Liver (tissue), 8 donors: ENCODE measurements at regions not wholly inside any gene's neighbourhood (a gene's known extent, or its start where the extent isn't known, plus 50 kb on each side); places are given as distances from the start of the nearest gene placed in this dataset.

Source experiments
- DNase-seq: peaks from one replicate; pipeline ENCODE4 v3.0.0-alpha.2; 2017; ENCODE audit warnings: low spot score
- H3K27ac ChIP-seq, 2 donors: one replicate each; pipeline ENCODE4 v1.7.0; 2013; ENCODE audit warnings: inconsistent platforms in 2 of 2, low read length in 2 of 2, control low read depth in 1 of 2, low read depth in 1 of 2, mild to moderate bottlenecking in 1 of 2
- H3K27me3 ChIP-seq, 4 donors: one replicate each; pipeline versions ENCODE4 v1.6.1 to v1.7.0; 2013; ENCODE audit warnings: low read length in 3 of 4, inconsistent platforms in 1 of 4, mild to moderate bottlenecking in 1 of 4, moderate library complexity in 1 of 4; ENCODE audit not compliant: control insufficient read depth in 4 of 4, insufficient read depth in 4 of 4
- H3K36me3 ChIP-seq, 4 donors: one replicate each; pipeline versions ENCODE4 v1.6.1 to v1.7.0; 2013; ENCODE audit warnings: low read length in 3 of 4, mild to moderate bottlenecking in 3 of 4, low read depth in 1 of 4, moderate library complexity in 1 of 4; ENCODE audit not compliant: control insufficient read depth in 4 of 4, insufficient read depth in 3 of 4
- H3K4me1 ChIP-seq, 4 donors: one replicate each; pipeline versions ENCODE4 v1.6.1 to v1.7.0; 2013; ENCODE audit warnings: low read length in 3 of 4, mild to moderate bottlenecking in 3 of 4, moderate library complexity in 1 of 4; ENCODE audit not compliant: control insufficient read depth in 4 of 4, insufficient read depth in 4 of 4
- H3K4me3 ChIP-seq, 3 donors: one replicate each; pipeline versions ENCODE4 v1.6.1 to v1.7.0; 2013; ENCODE audit warnings: low read length in 3 of 3, control low read depth in 1 of 3, low read depth in 1 of 3, mild to moderate bottlenecking in 1 of 3
- H3K9ac ChIP-seq, 2 donors: one replicate each; pipeline ENCODE4 v1.7.0; 2013; ENCODE audit warnings: low read length in 2 of 2, mild to moderate bottlenecking in 2 of 2, moderate library complexity in 2 of 2, control low read depth in 1 of 2, low read depth in 1 of 2
- H3K9me3 ChIP-seq, 4 donors: one replicate each; pipeline versions ENCODE4 v1.6.1 to v1.7.0; 2013; ENCODE audit warnings: low read length in 3 of 4; ENCODE audit not compliant: control insufficient read depth in 4 of 4
- ATF3 ChIP-seq: IDR thresholded peaks from 2 replicates; pipeline ENCODE4 v1.6.1; 2016; ENCODE audit warnings: antibody characterized with exemption
- CTCF ChIP-seq: fragments of 150-350 bp; IDR thresholded peaks from 2 replicates; pipeline ENCODE4 v1.5.1; 2017; ENCODE audit warnings: improper control_type of control experiment, low read depth, low read length; ENCODE audit not compliant: missing input control
- EGR1 ChIP-seq, 2 donors: IDR thresholded peaks; 2 replicates each; pipeline ENCODE4 v1.6.1; 2016 to 2018; ENCODE audit warnings: antibody characterized with exemption in 2 of 2, low read depth in 2 of 2
- GABPA ChIP-seq, 2 donors: IDR thresholded peaks in 1 of 2; conservative IDR thresholded peaks in 1 of 2; 2 replicates each; pipeline ENCODE4 v1.6.1; 2016; ENCODE audit warnings: antibody characterized with exemption in 2 of 2, mild to moderate bottlenecking in 1 of 2, moderate library complexity in 1 of 2
- HNF4A ChIP-seq, 2 donors: conservative IDR thresholded peaks; 2 replicates each; pipeline ENCODE4 v1.6.1; 2016; ENCODE audit warnings: antibody characterized with exemption in 2 of 2, mild to moderate bottlenecking in 2 of 2
- HNF4G ChIP-seq: IDR thresholded peaks from 2 replicates; pipeline ENCODE4 v1.6.1; 2016; ENCODE audit warnings: antibody characterized with exemption
- MAX ChIP-seq: IDR thresholded peaks from 2 replicates; pipeline ENCODE4 v1.6.1; 2016; ENCODE audit warnings: antibody characterized with exemption
- NR2F2 ChIP-seq: IDR thresholded peaks from 2 replicates; pipeline ENCODE4 v1.6.1; 2016; ENCODE audit warnings: antibody characterized with exemption
- RAD21 ChIP-seq, 2 donors: IDR thresholded peaks; 2 replicates each; pipeline ENCODE4 v1.6.1; 2016; ENCODE audit warnings: antibody characterized with exemption in 2 of 2, mild to moderate bottlenecking in 2 of 2
- REST ChIP-seq: IDR thresholded peaks from 2 replicates; pipeline ENCODE4 v1.6.1; 2016; ENCODE audit warnings: antibody characterized with exemption, mild to moderate bottlenecking
- RXRA ChIP-seq, 2 donors: IDR thresholded peaks; 2 replicates each; pipeline ENCODE4 v1.6.1; 2017 to 2018; ENCODE audit warnings: antibody characterized with exemption in 2 of 2, mild to moderate bottlenecking in 1 of 2
- SP1 ChIP-seq: IDR thresholded peaks from 2 replicates; pipeline ENCODE4 v1.6.1; 2018; ENCODE audit warnings: antibody characterized with exemption, mild to moderate bottlenecking
- TAF1 ChIP-seq: conservative IDR thresholded peaks from 2 replicates; pipeline ENCODE4 v1.6.1; 2016; ENCODE audit warnings: antibody characterized with exemption, mild to moderate bottlenecking
- YY1 ChIP-seq: IDR thresholded peaks from 2 replicates; pipeline ENCODE4 v1.6.1; 2016; ENCODE audit warnings: antibody characterized with exemption, mild to moderate bottlenecking
- ZBTB33 ChIP-seq: IDR thresholded peaks from 2 replicates; pipeline ENCODE4 v1.6.1; 2016; ENCODE audit warnings: antibody characterized with exemption
- WGBS: extraction: QIAGEN DNeasy Blood & Tissue Kit; methylation state at CpG from one replicate; pipeline ENCODE4 v1.1.7; 2013; 5-methylcytosine and 5-hydroxymethylcytosine counted together
- donor health status: healthy.
- donor health status: healthy.
- donor health status: healthy.
- donor health status: healthy.
- donor health status: healthy.

- H3K27ac ChIP-seq = no peak overlapping the region
- H3K36me3 ChIP-seq = no peaks in the 10 kb centered on the region
- TF ChIP-seq TAF1 = no peak
- TF ChIP-seq EGR1 (IDR thresholded peaks at IDR 0.05; ENCODE audit: low read depth in 2 of 2) = no peak
- TF ChIP-seq REST = no peak
- TF ChIP-seq RXRA (IDR thresholded peaks at IDR 0.05) = no peak
- TF ChIP-seq NR2F2 = no peak
- no peak for TF ChIP-seq HNF4A (conservative IDR thresholded peaks at IDR 0.05)
- TF ChIP-seq MAX = no peak
- no peak for TF ChIP-seq ZBTB33
- TF ChIP-seq ATF3 = no peak
- no peak for TF ChIP-seq CTCF
- no peak for TF ChIP-seq SP1
- no peak for TF ChIP-seq RAD21 (IDR thresholded peaks at IDR 0.05)
- TF ChIP-seq GABPA (IDR thresholded peaks at IDR 0.05 in 1 of 2, conservative IDR thresholded peaks at IDR 0.05 in 1 of 2) = no peak
- no peak for TF ChIP-seq HNF4G
- H3K4me3 ChIP-seq = no peak overlapping the region
- DNase-seq = no peak
- H3K4me1 ChIP-seq = no peaks in the 10 kb centered on the region
- no peaks in the 10 kb centered on the region for H3K27me3 ChIP-seq
- no peaks in the 10 kb centered on the region for H3K9me3 ChIP-seq
- no peak overlapping the region for H3K9ac ChIP-seq
- 91% methylated on average over 2 of the region's 2 CpGs for WGBS
Observed at GRCh38 chr5:122699201-122699600, 75.7 kb upstream of the SNX2 start.

- Histone ChIP-seq H3K27ac (no peak overlapping the region), H3K27me3 (no peaks in the 10 kb centered on the region)
- 84% methylated on average over 8 of the region's 8 CpGs for WGBS
- TF ChIP-seq SP1 = no peak
- no peak for TF ChIP-seq GABPA (IDR thresholded peaks at IDR 0.05 in 1 of 2, conservative IDR thresholded peaks at IDR 0.05 in 1 of 2)
- TF ChIP-seq YY1 = no peak
- no peak for TF ChIP-seq RAD21 (IDR thresholded peaks at IDR 0.05)
- TF ChIP-seq ATF3 = no peak
- TF ChIP-seq NR2F2 = no peak
- no peak for TF ChIP-seq REST
- TF ChIP-seq CTCF = no peak
Observed at GRCh38 chr5:122701640-122702523, 73.0 kb upstream of the SNX2 start.

More at GRCh38 chr5:122701640-122702523, 73.0 kb upstream of the SNX2 start:
- H3K4me3 ChIP-seq = no peak overlapping the region
- H3K9me3 ChIP-seq = no peaks in the 10 kb centered on the region
- H3K4me1 ChIP-seq = no peaks in the 10 kb centered on the region
- DNase-seq = no peak
- H3K9ac ChIP-seq = no peak overlapping the region
- H3K36me3 ChIP-seq = no peaks in the 10 kb centered on the region
